Fibroblast of gingiva (primary cell): ENCODE measurements at regions not wholly inside any gene's neighbourhood (a gene's known extent, or its start where the extent isn't known, plus 50 kb on each side); places are given as distances from the start of the nearest gene placed in this dataset.

Experiments used
- DNase-seq: peaks from one replicate; pipeline ENCODE4 v3.0.0-alpha.2; 2011; ENCODE audit warnings: low read depth

- DNase-seq = no peak
Measured at GRCh38 chr4:74615411-74615810, 170.5 kb downstream of the AREG start.

DNA sequence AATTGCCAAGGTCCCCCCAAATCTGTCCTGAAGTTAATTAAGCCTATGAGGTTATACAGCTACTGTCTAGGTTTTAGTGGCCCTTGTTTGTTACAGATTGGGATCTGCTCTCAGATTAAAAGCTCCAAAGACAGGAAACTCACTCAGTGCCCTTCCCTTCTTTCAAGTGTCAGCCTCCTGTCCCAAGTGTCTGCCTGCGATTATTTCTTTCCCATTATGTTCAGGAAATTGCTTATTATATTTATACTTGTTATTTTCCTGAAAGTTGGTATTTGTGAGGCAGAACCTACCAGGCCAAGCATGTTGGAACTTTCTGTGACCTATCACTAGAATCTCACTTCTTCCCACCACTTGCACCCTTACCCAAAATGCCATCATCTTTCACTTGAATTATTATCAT is 173.2 kb downstream of the AREG start:
- no peak for DNase-seq

- DNase-seq = peak; percentile 6
Measured at GRCh38 chr4:74618659-74619058, 173.7 kb downstream of the AREG start.

GRCh38 chr4:74619931-74620702 is 174.2 kb downstream of the BTC start:
- peak; percentile 18 for DNase-seq

- DNase-seq = no peak
Measured at GRCh38 chr4:74621616-74622015, 172.7 kb downstream of the BTC start.

GRCh38 chr4:74623041-74623440 is 171.3 kb downstream of the BTC start:
- peak; percentile 44 for DNase-seq

GRCh38 chr4:74624351-74625151 is 169.8 kb downstream of the BTC start:
- peak; percentile 92 for DNase-seq

DNA sequence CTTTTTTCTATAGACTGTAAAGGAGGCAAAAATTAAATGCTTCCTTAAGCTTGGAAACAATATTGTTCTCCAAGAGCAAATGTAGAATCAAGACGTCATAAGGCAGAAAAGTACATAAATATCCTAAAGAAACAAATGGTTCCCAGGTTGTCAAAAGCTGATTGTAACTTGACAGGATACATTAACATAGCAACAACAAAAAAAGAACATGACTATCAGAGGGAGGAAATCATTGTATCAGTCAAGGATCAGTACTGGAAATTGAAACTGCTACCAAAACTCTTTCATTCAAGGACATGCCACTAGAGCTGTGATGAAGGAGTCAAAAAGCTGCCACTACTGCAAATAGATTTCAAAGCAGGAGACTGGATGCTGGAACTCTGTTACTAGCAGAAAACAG is 168.3 kb downstream of the BTC start:
- DNase-seq = no peak

- no peak for DNase-seq
Measured at GRCh38 chr4:74627093-74627492, 167.2 kb downstream of the BTC start.

GRCh38 chr4:74627504-74627903 is 166.8 kb downstream of the BTC start:
- DNase-seq = no peak

- DNase-seq = no peak
Measured at GRCh38 chr4:74628852-74629620, 165.3 kb downstream of the BTC start.

- DNase-seq = no peak
Measured at GRCh38 chr4:74630551-74630950, 163.8 kb downstream of the BTC start.

GRCh38 chr4:74631338-74631737 is 163.0 kb downstream of the BTC start:
- DNase-seq = peak; percentile 64

GRCh38 chr4:74631988-74632387 is 162.3 kb downstream of the BTC start:
- no peak for DNase-seq

DNA sequence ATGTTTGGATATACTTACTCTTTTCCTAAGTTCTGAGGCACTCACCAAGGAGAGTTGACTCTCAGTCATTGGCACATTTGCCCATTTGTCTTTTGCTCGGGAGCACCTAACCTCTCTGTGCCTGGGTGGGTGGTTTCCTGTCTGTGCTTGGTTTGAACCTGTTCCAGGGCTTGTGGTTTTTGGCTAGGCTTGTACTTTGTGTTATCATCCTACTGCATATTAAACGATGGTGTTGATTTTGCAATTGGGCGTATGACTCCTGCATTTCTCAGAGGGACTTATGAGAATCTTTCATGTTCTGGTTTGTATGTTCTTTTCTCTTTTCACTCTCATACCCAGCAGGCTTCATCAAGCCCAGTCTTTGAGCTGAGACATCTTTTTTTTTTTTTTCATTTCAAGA is 161.7 kb downstream of the BTC start:
- peak; percentile 85 for DNase-seq

- no peak for DNase-seq
Measured at GRCh38 chr4:74635074-74635473, 159.2 kb downstream of the BTC start.

GRCh38 chr4:74635490-74636123 is 158.7 kb downstream of the BTC start:
- no peak for DNase-seq

GRCh38 chr4:74638001-74638400 is 156.3 kb downstream of the BTC start:
- DNase-seq = no peak

GRCh38 chr4:74638689-74639088 is 155.6 kb downstream of the BTC start:
- no peak for DNase-seq

DNA sequence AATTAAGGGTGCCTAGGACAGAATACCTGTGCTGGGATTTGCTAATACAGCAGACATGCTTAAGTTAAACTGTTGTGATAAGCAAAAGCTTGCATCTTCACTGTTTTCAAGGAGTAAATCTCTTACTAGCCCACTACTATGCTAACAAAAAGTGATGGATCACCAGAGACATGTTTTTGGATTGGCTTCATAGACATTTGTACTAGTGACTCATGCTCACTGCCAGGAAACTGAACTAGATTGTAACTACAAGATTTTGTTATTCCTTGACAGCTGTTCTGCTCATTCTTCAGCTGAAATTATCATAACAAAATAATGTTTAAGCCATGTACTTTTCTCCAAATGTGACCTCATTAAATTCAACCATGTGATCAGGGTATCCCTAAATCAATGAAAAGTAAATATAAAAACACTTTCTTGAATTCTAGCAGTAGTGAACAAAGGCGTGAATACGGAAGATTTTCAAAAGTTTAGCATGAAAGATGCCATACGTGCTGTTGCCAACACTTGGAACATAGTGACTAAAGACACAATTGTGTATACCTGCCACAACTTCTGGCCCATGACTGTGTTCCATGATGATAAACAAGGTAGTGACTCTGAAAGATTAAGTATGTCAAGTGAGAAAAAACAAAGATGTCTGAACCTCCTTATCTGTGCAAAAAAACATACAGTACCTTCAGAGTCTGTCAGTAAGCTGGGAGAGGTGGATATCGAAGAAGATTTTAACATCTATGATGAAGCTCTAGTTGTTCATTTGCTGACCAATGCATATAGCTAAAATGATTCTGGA is 154.0 kb downstream of the BTC start:
- DNase-seq = peak; percentile 34

DNA sequence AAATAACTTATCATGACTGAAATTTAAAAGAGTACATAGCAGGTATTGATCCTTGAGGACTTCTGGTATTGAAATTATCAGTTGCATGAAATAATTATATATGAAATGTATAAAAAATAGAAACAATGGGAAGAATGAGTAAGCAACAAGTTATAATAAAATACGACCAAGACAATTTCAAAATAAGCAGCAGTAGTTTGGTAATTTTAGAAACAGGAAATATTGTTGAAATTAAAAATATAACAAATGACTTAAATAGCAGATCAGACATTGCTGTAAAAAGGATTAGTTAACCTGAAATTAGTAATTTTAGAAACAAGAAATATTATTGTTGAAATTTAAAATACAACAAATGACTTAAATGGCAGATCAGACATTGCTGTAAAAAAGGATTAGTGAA is 152.3 kb downstream of the BTC start:
- DNase-seq = no peak
